Neuronal stem cell (in vitro differentiated cells): ENCODE measurements at regions not wholly inside any gene's neighbourhood (a gene's known extent, or its start where the extent isn't known, plus 50 kb on each side); places are given as distances from the start of the nearest gene placed in this dataset.

Experiments
- DNase-seq: peaks from one replicate; pipeline ENCODE4 v3.0.0-alpha.2; 2013; ENCODE audit warnings: low spot score
- H2AFZ ChIP-seq: one replicate; pipeline ENCODE4 v1.6.1; 2013; ENCODE audit warnings: mild to moderate bottlenecking, low read length, inconsistent platforms
- H2AK5ac ChIP-seq: 2 replicates; pipeline ENCODE4 v1.6.1; 2013; ENCODE audit warnings: low read depth, mild to moderate bottlenecking, inconsistent platforms, low read length, moderate library complexity, mixed read lengths
- H2BK120ac ChIP-seq: 2 replicates; pipeline ENCODE4 v1.6.1; 2013; ENCODE audit warnings: low read depth, mild to moderate bottlenecking, inconsistent platforms, low read length, moderate library complexity, mixed read lengths
- H2BK12ac ChIP-seq: one replicate; pipeline ENCODE4 v1.6.1; 2013; ENCODE audit warnings: low read length, inconsistent platforms
- H2BK15ac ChIP-seq: 2 replicates; pipeline ENCODE4 v1.6.1; 2013; ENCODE audit warnings: mild to moderate bottlenecking, low read length, inconsistent platforms, mixed read lengths
- H2BK5ac ChIP-seq: one replicate; pipeline ENCODE4 v1.6.1; 2013; ENCODE audit warnings: inconsistent platforms, mild to moderate bottlenecking, low read length, moderate library complexity
- H3K14ac ChIP-seq: one replicate; pipeline ENCODE4 v1.6.1; 2013; ENCODE audit warnings: low read length, inconsistent platforms
- H3K18ac ChIP-seq: 2 replicates; pipeline ENCODE4 v1.6.1; 2013; ENCODE audit warnings: low read length, inconsistent platforms
- H3K23ac ChIP-seq: 2 replicates; pipeline ENCODE4 v1.6.1; 2013; ENCODE audit warnings: low read depth, mild to moderate bottlenecking, mixed read lengths, low read length, inconsistent platforms; ENCODE audit not compliant: poor library complexity
- H3K27ac ChIP-seq: replicated peaks from 3 replicates; pipeline ENCODE4 v1.5.1; 2013; ENCODE audit warnings: low read length, inconsistent platforms
- H3K27me3 ChIP-seq, 3 experiments: 2 replicates each; pipeline ENCODE4 v1.6.1; 2013; ENCODE audit warnings: low read length in 3 of 3, mild to moderate bottlenecking in 2 of 3, inconsistent platforms in 1 of 3, low read depth in 1 of 3, mixed read lengths in 1 of 3, moderate library complexity in 1 of 3; ENCODE audit not compliant: control insufficient read depth in 3 of 3, insufficient read depth in 3 of 3
- H3K36me3 ChIP-seq, 2 donors: replicated peaks in 1 of 2; 2 replicates each; pipeline ENCODE4 v1.6.1; 2013; ENCODE audit warnings: low read length in 2 of 2; ENCODE audit not compliant: control insufficient read depth in 2 of 2, insufficient read depth in 2 of 2
- H3K4ac ChIP-seq: 2 replicates; pipeline ENCODE4 v1.6.1; 2013; ENCODE audit warnings: inconsistent platforms, mild to moderate bottlenecking, low read length, moderate library complexity
- H3K4me1 ChIP-seq, 2 donors: 1 replicate in 1 of 2; 2 replicates in 1 of 2; pipeline ENCODE4 v1.6.1; 2013; ENCODE audit warnings: low read length in 2 of 2, low read depth in 1 of 2; ENCODE audit not compliant: control insufficient read depth in 2 of 2, insufficient read depth in 1 of 2
- H3K4me2 ChIP-seq: one replicate; pipeline ENCODE4 v1.6.1; 2013; ENCODE audit warnings: mild to moderate bottlenecking, low read length, inconsistent platforms; ENCODE audit not compliant: insufficient read depth, poor library complexity, severe bottlenecking
- H3K4me3 ChIP-seq, 2 donors: 2 replicates each; pipeline ENCODE4 v1.5.1; 2013; ENCODE audit warnings: low read length in 2 of 2, mild to moderate bottlenecking in 2 of 2, inconsistent platforms in 1 of 2, moderate library complexity in 1 of 2
- H3K79me1 ChIP-seq: one replicate; pipeline ENCODE4 v1.6.1; 2013; ENCODE audit warnings: low read depth, mild to moderate bottlenecking, inconsistent platforms, low read length, moderate library complexity
- H3K9ac ChIP-seq: one replicate; pipeline ENCODE4 v1.6.1; 2013; ENCODE audit warnings: mild to moderate bottlenecking, low read depth, low read length, inconsistent platforms; ENCODE audit not compliant: poor library complexity
- H3K9me3 ChIP-seq, 2 donors: replicated peaks in 1 of 2; 2 replicates each; pipeline versions ENCODE3 to v1.6.1; 2013; ENCODE audit warnings: low read length in 2 of 2, mild to moderate bottlenecking in 2 of 2, inconsistent platforms in 1 of 2, low read depth in 1 of 2, mixed read lengths in 1 of 2, moderate library complexity in 1 of 2; ENCODE audit not compliant: control insufficient read depth in 2 of 2, insufficient read depth in 1 of 2
- H4K8ac ChIP-seq: one replicate; pipeline ENCODE4 v1.6.1; 2013; ENCODE audit warnings: low read depth, mild to moderate bottlenecking, inconsistent platforms, low read length, moderate library complexity
- H4K91ac ChIP-seq: one replicate; pipeline ENCODE4 v1.6.1; 2013; ENCODE audit warnings: low read length, low read depth, mild to moderate bottlenecking, inconsistent platforms; ENCODE audit not compliant: poor library complexity
- WGBS, 2 donors: extraction: QIAGEN DNeasy Blood & Tissue Kit; methylation state at CpG; one replicate each; pipeline ENCODE4 v1.1.7; 2013; ENCODE audit warnings: missing lambda C conversion rate in 2 of 2, mixed read lengths in 1 of 2; ENCODE audit not compliant: insufficient read length in 2 of 2, insufficient replicate concordance in 1 of 2; ENCODE audit errors: extremely low coverage in 2 of 2; 5-methylcytosine and 5-hydroxymethylcytosine counted together

DNA sequence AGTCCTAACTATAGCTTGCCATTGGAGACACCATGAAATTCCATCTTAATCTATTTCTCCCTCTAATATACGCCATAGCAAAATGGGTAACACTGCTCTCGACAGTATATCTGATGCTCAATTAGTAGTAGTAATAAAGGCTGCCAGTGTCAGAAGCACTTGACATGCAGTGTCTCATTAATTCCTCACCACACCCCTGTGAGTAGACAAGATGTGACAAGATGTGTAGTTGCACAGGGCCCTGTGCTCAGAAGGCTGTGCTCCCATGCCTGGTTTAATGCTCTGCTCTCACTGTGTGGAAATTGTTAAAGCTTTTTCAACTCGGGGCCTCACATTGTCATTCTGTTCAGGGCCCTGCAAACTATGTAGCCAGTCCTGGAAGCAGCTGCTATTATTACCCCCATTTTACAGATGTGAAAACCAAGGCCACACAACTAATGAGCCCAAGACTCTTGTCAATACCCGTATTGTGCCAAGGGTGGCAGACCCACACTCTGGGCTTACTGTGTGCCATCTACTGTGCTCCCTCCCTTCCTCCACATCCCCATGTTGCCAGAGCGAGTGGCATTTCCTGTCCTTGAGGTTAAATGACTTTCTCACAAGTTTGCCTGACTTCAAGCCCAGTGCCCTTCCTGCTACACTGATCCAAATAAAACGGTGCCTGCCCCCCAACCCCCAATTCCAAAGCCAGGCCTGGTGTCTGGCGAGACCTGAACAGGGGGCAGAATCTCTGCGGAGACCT lies 287.3 kb upstream of the CCL2 start:
- H3K9ac ChIP-seq: no peak overlapping the region
- no peak overlapping the region for H2BK12ac ChIP-seq
- H3K9me3 ChIP-seq: no peaks in the 10 kb centered on the region
- H4K8ac ChIP-seq: no peak overlapping the region
- peaks cover 0 to 9% of the 10 kb centered on the region in 2 donors for H3K4me1 ChIP-seq
- H3K23ac ChIP-seq: no peak overlapping the region
- no peak overlapping the region for H2AFZ ChIP-seq
- H2BK5ac ChIP-seq: no peak overlapping the region
- H2BK15ac ChIP-seq: no peak overlapping the region
- H3K79me1 ChIP-seq: no peaks in the 10 kb centered on the region
- no peak overlapping the region for H3K18ac ChIP-seq
- WGBS, 2 donors: no CpG with 5 or more reads among the region's 8 CpGs
- H3K14ac ChIP-seq: no peak overlapping the region
- no peak overlapping the region for H3K4me3 ChIP-seq
- H2BK120ac ChIP-seq: no peak overlapping the region
- H4K91ac ChIP-seq: no peak overlapping the region
- no peaks in the 10 kb centered on the region for H3K36me3 ChIP-seq
- no peak overlapping the region for H3K27ac ChIP-seq
- H3K27me3 ChIP-seq: no peaks in the 10 kb centered on the region
- DNase-seq: no peak
- no peak overlapping the region for H3K4ac ChIP-seq
- H2AK5ac ChIP-seq: no peak overlapping the region
- no peak overlapping the region for H3K4me2 ChIP-seq

DNA sequence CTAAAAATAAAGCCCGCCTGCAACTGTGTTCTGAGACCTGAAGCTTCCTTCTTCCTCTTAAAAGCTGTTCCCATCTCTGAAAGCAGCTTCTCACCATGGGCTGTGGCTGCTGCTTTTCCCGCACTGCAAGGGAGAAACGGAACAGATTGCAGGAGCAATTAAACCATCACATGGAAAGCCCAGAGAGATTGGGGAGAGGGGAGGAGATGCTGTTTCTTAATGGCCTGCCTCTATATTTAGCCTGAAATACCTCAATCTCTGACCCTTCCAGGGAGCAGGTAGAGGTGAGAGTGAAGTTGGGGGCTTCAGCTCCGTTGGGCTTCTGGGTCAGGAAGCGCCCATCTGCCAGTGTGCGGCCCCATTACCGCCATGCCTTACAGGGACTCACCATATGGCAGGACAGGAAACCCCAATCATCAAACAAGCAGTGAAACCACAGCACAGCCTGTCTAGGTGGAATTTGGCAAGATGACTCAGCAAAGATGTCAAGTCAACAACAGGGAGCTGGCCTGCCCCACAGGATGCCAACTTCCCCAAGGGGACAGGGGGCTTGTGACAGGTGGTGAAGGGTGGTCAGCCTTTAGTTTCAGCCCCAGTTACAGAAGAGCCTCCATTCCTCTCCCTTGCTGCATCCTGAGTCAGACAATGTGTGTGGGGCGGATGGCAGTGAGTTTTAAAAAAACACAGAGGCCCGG lies 286.6 kb upstream of the CCL2 start:
- Histone ChIP-seq H3K23ac (no peak overlapping the region), H2BK12ac (no peak overlapping the region), H3K9me3 (no peaks in the 10 kb centered on the region), H4K91ac (no peak overlapping the region), H3K9ac (no peak overlapping the region), H3K4me3 (no peak overlapping the region), H2BK5ac (no peak overlapping the region), H3K79me1 (no peaks in the 10 kb centered on the region), H3K27ac (no peak overlapping the region), H2BK15ac (no peak overlapping the region), H3K4me2 (no peak overlapping the region), H3K4me1 (peaks cover 0 to 11% of the 10 kb centered on the region in 2 donors), H2AFZ (no peak overlapping the region), H4K8ac (no peak overlapping the region), H3K27me3 (no peaks in the 10 kb centered on the region), H2AK5ac (peak overlapping the region; percentile 45), H3K36me3 (no peaks in the 10 kb centered on the region), H2BK120ac (no peak overlapping the region), H3K4ac (no peak overlapping the region), H3K14ac (no peak overlapping the region), H3K18ac (peak overlapping the region; percentile 34)
- no peak for DNase-seq
- no CpG with 5 or more reads among the region's 9 CpGs for WGBS, 2 donors

DNA sequence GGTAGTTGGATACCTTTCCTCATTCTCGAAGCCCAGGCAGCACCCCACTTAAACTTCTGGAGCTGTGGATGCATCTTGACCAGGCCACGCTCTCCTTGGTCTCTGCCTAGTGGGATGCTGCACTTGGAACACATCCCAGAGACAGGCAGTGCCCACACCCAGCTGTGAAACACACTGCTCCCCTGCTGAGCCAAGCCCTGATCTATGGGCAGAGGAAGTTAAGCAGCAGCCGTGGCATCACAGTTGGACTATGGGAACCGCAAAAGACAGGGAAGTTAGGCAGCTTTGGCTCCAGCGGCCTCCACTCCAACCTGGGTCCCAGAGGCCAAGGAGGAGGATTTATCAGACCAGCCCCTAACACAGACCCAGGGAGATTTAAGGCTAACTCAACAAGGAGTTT lies 284.8 kb upstream of the CCL2 start:
- Histone ChIP-seq H3K4me1 (peaks cover 0 to 11% of the 10 kb centered on the region in 2 donors), H2BK120ac (no peak overlapping the region), H2BK5ac (no peak overlapping the region), H2AK5ac (no peak overlapping the region), H3K4me3 (no peak overlapping the region), H3K23ac (no peak overlapping the region), H2BK15ac (no peak overlapping the region), H3K9ac (no peak overlapping the region), H3K18ac (peak overlapping the region; percentile 20), H2AFZ (no peak overlapping the region), H3K4ac (no peak overlapping the region), H3K27ac (no peak overlapping the region), H2BK12ac (no peak overlapping the region), H3K36me3 (no peaks in the 10 kb centered on the region), H4K8ac (no peak overlapping the region), H3K14ac (no peak overlapping the region), H3K79me1 (no peaks in the 10 kb centered on the region), H3K9me3 (no peaks in the 10 kb centered on the region), H3K27me3 (no peaks in the 10 kb centered on the region), H3K4me2 (no peak overlapping the region), H4K91ac (no peak overlapping the region)
- DNase-seq: no peak
- WGBS, 2 donors: no CpG with 5 or more reads among the region's 5 CpGs

DNA sequence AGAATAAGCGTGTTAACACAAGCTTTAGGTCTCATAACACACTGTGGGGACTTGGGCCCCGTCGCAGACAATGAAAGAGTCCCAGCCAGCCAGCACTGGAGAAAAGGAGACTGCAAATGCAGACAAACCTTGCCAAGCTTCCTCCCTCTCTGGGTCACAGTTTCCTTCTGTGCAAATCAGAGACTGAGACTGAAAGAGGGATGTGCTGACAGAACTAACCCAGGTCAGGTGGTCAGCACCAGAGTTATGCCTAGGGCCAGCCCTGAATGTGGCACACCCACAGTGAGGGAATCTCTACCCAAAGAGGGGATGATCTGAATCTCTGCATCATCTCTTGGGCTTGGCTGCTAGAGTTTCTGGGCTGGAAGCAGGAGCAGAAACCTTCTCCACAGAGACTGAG lies 282.3 kb upstream of the CCL2 start:
- H3K27ac ChIP-seq: no peak overlapping the region
- no peak overlapping the region for H3K23ac ChIP-seq
- no peak overlapping the region for H2AFZ ChIP-seq
- no peaks in the 10 kb centered on the region for H3K9me3 ChIP-seq
- no peak for DNase-seq
- H3K4me2 ChIP-seq: no peak overlapping the region
- H3K4me1 ChIP-seq: peaks cover 0 to 14% of the 10 kb centered on the region in 2 donors
- H4K91ac ChIP-seq: no peak overlapping the region
- no peak overlapping the region for H3K4me3 ChIP-seq
- no peaks in the 10 kb centered on the region for H3K27me3 ChIP-seq
- no peaks in the 10 kb centered on the region for H3K36me3 ChIP-seq
- no peaks in the 10 kb centered on the region for H3K79me1 ChIP-seq
- H3K14ac ChIP-seq: no peak overlapping the region
- no peak overlapping the region for H3K18ac ChIP-seq
- H2BK120ac ChIP-seq: no peak overlapping the region
- H2BK12ac ChIP-seq: no peak overlapping the region
- H2BK5ac ChIP-seq: no peak overlapping the region
- no peak overlapping the region for H3K4ac ChIP-seq
- no peak overlapping the region for H3K9ac ChIP-seq
- H2AK5ac ChIP-seq: no peak overlapping the region
- no peak overlapping the region for H2BK15ac ChIP-seq
- no peak overlapping the region for H4K8ac ChIP-seq
- no CpG with 5 or more reads among the region's 3 CpGs for WGBS, 2 donors
